Chondrocyte (in vitro differentiated cells): ENCODE measurements at regions not wholly inside any gene's neighbourhood (a gene's known extent, or its start where the extent isn't known, plus 50 kb on each side); places are given as distances from the start of the nearest gene placed in this dataset.
A peak's percentile ranks its signal among the peaks of the same experiment; 100 is the strongest.

Experiments
- DNase-seq: peaks from one replicate; pipeline ENCODE4 v3.0.0; 2021; ENCODE audit warnings: mixed read lengths, low spot score
- H3K27ac Mint-ChIP-seq: one replicate; pipeline ENCODE4 v1.8.0; 2021; ENCODE audit warnings: mild to moderate bottlenecking, moderate library complexity, mixed read lengths; ENCODE audit not compliant: unreplicated experiment
- H3K27me3 Mint-ChIP-seq: 2 replicates; pipeline ENCODE4 v1.8.0; 2021; ENCODE audit warnings: low read depth, mixed read lengths
- H3K36me3 Mint-ChIP-seq: 2 replicates; pipeline ENCODE4 v1.8.0; 2021; ENCODE audit warnings: low read depth, mixed read lengths
- H3K4me1 Mint-ChIP-seq: 2 replicates; pipeline ENCODE4 v1.8.0; 2021; ENCODE audit warnings: low read depth, mild to moderate bottlenecking, mixed read lengths
- H3K4me3 Mint-ChIP-seq: one replicate; pipeline ENCODE4 v1.8.0; 2021; ENCODE audit warnings: mild to moderate bottlenecking, moderate library complexity, mixed read lengths; ENCODE audit not compliant: unreplicated experiment
- H3K9me3 Mint-ChIP-seq: 2 replicates; pipeline ENCODE4 v1.8.0; 2021; ENCODE audit warnings: low read depth, mixed read lengths
- CTCF ChIP-seq: fragments of 200-600 bp; sonication (generic); IDR thresholded peaks from 2 replicates; pipeline ENCODE4 v1.5.0; 2021; ENCODE audit warnings: antibody characterized with exemption, mild to moderate bottlenecking, moderate library complexity

- no peak overlapping the region for H3K4me3 Mint-ChIP-seq
- no peak for TF ChIP-seq CTCF
- H3K36me3 Mint-ChIP-seq = peaks cover 8% of the 10 kb centered on the region
- peaks cover 67% of the 10 kb centered on the region for H3K4me1 Mint-ChIP-seq
- no peak for DNase-seq
- peaks cover 7% of the 10 kb centered on the region for H3K9me3 Mint-ChIP-seq
- H3K27ac Mint-ChIP-seq = no peak overlapping the region
- H3K27me3 Mint-ChIP-seq = no peaks in the 10 kb centered on the region
These were observed 315.8 kb upstream of the COL8A1 start for GRCh38 chr3:99322551-99322950.

GRCh38 chr3:99321261-99321660, 317.1 kb upstream of the COL8A1 start:
- Mint-ChIP-seq H3K4me3 (no peak overlapping the region), H3K4me1 (peaks cover 73% of the 10 kb centered on the region), H3K36me3 (peaks cover 7% of the 10 kb centered on the region), H3K27me3 (no peaks in the 10 kb centered on the region), H3K9me3 (peaks cover under 1% of the 10 kb centered on the region), H3K27ac (peak overlapping the region; percentile 65)
- DNase-seq = no peak
- TF ChIP-seq CTCF = no peak

GRCh38 chr3:99319961-99320360, 318.4 kb upstream of the COL8A1 start:
- Mint-ChIP-seq H3K27me3 (no peaks in the 10 kb centered on the region), H3K36me3 (peaks cover 14% of the 10 kb centered on the region)

GRCh38 chr3:99319450-99319849, 318.9 kb upstream of the COL8A1 start:
- no peak overlapping the region for H3K4me3 Mint-ChIP-seq
- peaks cover 11% of the 10 kb centered on the region for H3K36me3 Mint-ChIP-seq
- no peak for TF ChIP-seq CTCF
- peaks cover 4% of the 10 kb centered on the region for H3K9me3 Mint-ChIP-seq
- no peak for DNase-seq
- H3K4me1 Mint-ChIP-seq = peaks cover 69% of the 10 kb centered on the region
- H3K27me3 Mint-ChIP-seq = no peaks in the 10 kb centered on the region
- peak overlapping the region; percentile 91 for H3K27ac Mint-ChIP-seq

More at GRCh38 chr3:99319961-99320360, 318.4 kb upstream of the COL8A1 start:
- H3K9me3 Mint-ChIP-seq = peaks cover 4% of the 10 kb centered on the region
- no peak for TF ChIP-seq CTCF
- peak overlapping the region; percentile 91 for H3K27ac Mint-ChIP-seq
- H3K4me3 Mint-ChIP-seq = no peak overlapping the region
- H3K4me1 Mint-ChIP-seq = peaks cover 69% of the 10 kb centered on the region
- no peak for DNase-seq

GRCh38 chr3:99317201-99317600, 321.2 kb upstream of the COL8A1 start:
- Mint-ChIP-seq H3K27ac (peak overlapping the region; percentile 47), H3K9me3 (peaks cover 12% of the 10 kb centered on the region), H3K4me1 (peaks cover 89% of the 10 kb centered on the region), H3K36me3 (peaks cover 10% of the 10 kb centered on the region), H3K4me3 (no peak overlapping the region), H3K27me3 (no peaks in the 10 kb centered on the region)
- DNase-seq = no peak
- no peak for TF ChIP-seq CTCF
